Urothelium cell line (cell line): ENCODE measurements at regions not wholly inside any gene's neighbourhood (a gene's known extent, or its start where the extent isn't known, plus 50 kb on each side); places are given as distances from the start of the nearest gene placed in this dataset.

Experiments used
- DNase-seq: peaks from one replicate; pipeline ENCODE4 v3.0.0; 2011; ENCODE audit warnings: low spot score, mixed read lengths
- FAIRE-seq: peaks from 2 replicates; lab custom pipeline; 2011; peaks lifted over from hg19 to GRCh38; lab: Jason Lieb, UNC

GRCh38 chrY:12552471-12553283 lies 148.4 kb upstream of the USP9Y start:
- no peak for DNase-seq
- no peak for FAIRE-seq

GRCh38 chrY:12553909-12554308 lies 147.1 kb upstream of the USP9Y start:
- no peak for FAIRE-seq

GRCh38 chrY:12555005-12555404 lies 146.0 kb upstream of the USP9Y start:
- DNase-seq, result no peak

More at GRCh38 chrY:12553909-12554308, 147.1 kb upstream of the USP9Y start:
- DNase-seq, result no peak

GRCh38 chrY:12559007-12559406 lies 142.0 kb upstream of the USP9Y start:
- DNase-seq (no peak), FAIRE-seq (no peak)

More at GRCh38 chrY:12555005-12555404, 146.0 kb upstream of the USP9Y start:
- no peak for FAIRE-seq

GRCh38 chrY:12576278-12576677 lies 124.8 kb upstream of the USP9Y start:
- no peak for FAIRE-seq
- no peak for DNase-seq

GRCh38 chrY:12593532-12594216 lies 107.4 kb upstream of the USP9Y start:
- FAIRE-seq, result no peak

GRCh38 chrY:12598783-12599182 lies 102.2 kb upstream of the USP9Y start:
- DNase-seq (no peak), FAIRE-seq (no peak)

More at GRCh38 chrY:12593532-12594216, 107.4 kb upstream of the USP9Y start:
- no peak for DNase-seq

GRCh38 chrY:12605426-12605825 lies 95.6 kb upstream of the USP9Y start:
- no peak for FAIRE-seq
- no peak for DNase-seq

- FAIRE-seq (no peak), DNase-seq (no peak)
Measured at GRCh38 chrY:12610861-12611260, 90.2 kb upstream of the USP9Y start.

GRCh38 chrY:12615733-12616446 lies 85.1 kb upstream of the USP9Y start:
- DNase-seq (no peak), FAIRE-seq (no peak)

- no peak for FAIRE-seq
- DNase-seq, result no peak
Measured at GRCh38 chrY:12621454-12622081, 79.5 kb upstream of the USP9Y start.

- DNase-seq, result no peak
- no peak for FAIRE-seq
Measured at GRCh38 chrY:12623204-12623603, 77.8 kb upstream of the USP9Y start.

- FAIRE-seq (no peak), DNase-seq (no peak)
Measured at GRCh38 chrY:12642986-12643385, 58.0 kb upstream of the USP9Y start.

GRCh38 chrY:12643693-12644348 lies 57.2 kb upstream of the USP9Y start:
- no peak for DNase-seq
- FAIRE-seq, result no peak

- FAIRE-seq (no peak), DNase-seq (no peak)
Measured at GRCh38 chrY:12651095-12651494, 49.9 kb upstream of the USP9Y start.
